Trophoblast cell (in vitro differentiated cells and primary cell): ENCODE measurements at regions not wholly inside any gene's neighbourhood (a gene's known extent, or its start where the extent isn't known, plus 50 kb on each side); places are given as distances from the start of the nearest gene placed in this dataset.

Source experiments
- DNase-seq, 2 donors: peaks; one replicate each; pipeline ENCODE4 v3.0.0-alpha.2; 2016
- H2AFZ ChIP-seq: 2 replicates; pipeline ENCODE4 v1.6.1; 2013; ENCODE audit warnings: low read length, moderate library complexity, mild to moderate bottlenecking; ENCODE audit not compliant: insufficient read depth, poor library complexity
- H2AK5ac ChIP-seq: 2 replicates; pipeline ENCODE4 v1.6.1; 2013; ENCODE audit warnings: mild to moderate bottlenecking, low read length
- H2BK120ac ChIP-seq: 2 replicates; pipeline ENCODE4 v1.6.1; 2013; ENCODE audit warnings: low read length, mild to moderate bottlenecking, moderate library complexity; ENCODE audit not compliant: insufficient read depth, poor library complexity
- H2BK12ac ChIP-seq: 2 replicates; pipeline ENCODE4 v1.6.1; 2013; ENCODE audit warnings: mild to moderate bottlenecking, low read length, moderate library complexity
- H2BK5ac ChIP-seq: 2 replicates; pipeline ENCODE4 v1.6.1; 2013; ENCODE audit warnings: low read length, low read depth, moderate library complexity, mild to moderate bottlenecking; ENCODE audit not compliant: poor library complexity
- H3K14ac ChIP-seq: 2 replicates; pipeline ENCODE4 v1.6.1; 2013; ENCODE audit warnings: mild to moderate bottlenecking, low read length
- H3K18ac ChIP-seq: 2 replicates; pipeline ENCODE4 v1.6.1; 2013; ENCODE audit warnings: mild to moderate bottlenecking, low read length
- H3K23ac ChIP-seq: 2 replicates; pipeline ENCODE4 v1.6.1; 2013; ENCODE audit warnings: low read length
- H3K27ac ChIP-seq: 2 replicates; pipeline ENCODE4 v1.5.1; 2013; ENCODE audit warnings: low read depth, mild to moderate bottlenecking, inconsistent platforms, low read length, moderate library complexity
- H3K27me3 ChIP-seq: 2 replicates; pipeline ENCODE4 v1.6.1; 2013; ENCODE audit warnings: inconsistent platforms, mild to moderate bottlenecking, low read length, moderate library complexity; ENCODE audit not compliant: insufficient read depth
- H3K36me3 ChIP-seq, 2 experiments: 1 replicate in 1 of 2; 2 replicates in 1 of 2; pipeline ENCODE4 v1.6.1; 2013; ENCODE audit warnings: low read length in 2 of 2, mild to moderate bottlenecking in 2 of 2, moderate library complexity in 1 of 2; ENCODE audit not compliant: insufficient read depth in 2 of 2, control insufficient read depth in 1 of 2
- H3K4ac ChIP-seq: 2 replicates; pipeline ENCODE4 v1.6.1; 2013; ENCODE audit warnings: low read depth, mild to moderate bottlenecking, low read length, moderate library complexity
- H3K4me1 ChIP-seq, 2 experiments: 1 replicate in 1 of 2; 2 replicates in 1 of 2; pipeline ENCODE4 v1.6.1; 2013; ENCODE audit warnings: low read length in 2 of 2, mild to moderate bottlenecking in 2 of 2, moderate library complexity in 1 of 2; ENCODE audit not compliant: insufficient read depth in 2 of 2, control insufficient read depth in 1 of 2
- H3K4me2 ChIP-seq: 2 replicates; pipeline ENCODE4 v1.6.1; 2013; ENCODE audit warnings: inconsistent platforms, mild to moderate bottlenecking, low read length, moderate library complexity
- H3K4me3 ChIP-seq: 2 replicates; pipeline ENCODE4 v1.5.1; 2013; ENCODE audit warnings: mild to moderate bottlenecking, low read depth, low read length, inconsistent platforms
- H3K79me1 ChIP-seq: one replicate; pipeline ENCODE4 v1.6.1; 2013; ENCODE audit warnings: low read length
- H3K79me2 ChIP-seq: 2 replicates; pipeline ENCODE4 v1.6.1; 2013; ENCODE audit warnings: low read length, mild to moderate bottlenecking; ENCODE audit not compliant: control insufficient read depth, insufficient read depth, poor library complexity
- H3K9ac ChIP-seq: 2 replicates; pipeline ENCODE4 v1.6.1; 2013; ENCODE audit warnings: mild to moderate bottlenecking, low read length
- H3K9me3 ChIP-seq: 2 replicates; pipeline ENCODE4 v1.6.1; 2013; ENCODE audit warnings: low read depth, mild to moderate bottlenecking, control low read depth, inconsistent platforms, low read length; ENCODE audit not compliant: insufficient read depth
- H4K12ac ChIP-seq: 2 replicates; pipeline ENCODE4 v1.6.1; 2013; ENCODE audit warnings: low read depth, mild to moderate bottlenecking, low read length, moderate library complexity
- H4K8ac ChIP-seq: 2 replicates; pipeline ENCODE4 v1.6.1; 2013; ENCODE audit warnings: low read depth, mild to moderate bottlenecking, low read length, moderate library complexity
- H4K91ac ChIP-seq: one replicate; pipeline ENCODE4 v1.6.1; 2013; ENCODE audit warnings: low read depth, mild to moderate bottlenecking, low read length, moderate library complexity
- WGBS: extraction: QIAGEN DNeasy Blood & Tissue Kit; methylation state at CpG from one replicate; pipeline ENCODE4 v1.1.7; 2013; ENCODE audit warnings: missing lambda C conversion rate; ENCODE audit not compliant: insufficient read length, insufficient coverage; ENCODE audit errors: extremely low coverage; 5-methylcytosine and 5-hydroxymethylcytosine counted together

DNA sequence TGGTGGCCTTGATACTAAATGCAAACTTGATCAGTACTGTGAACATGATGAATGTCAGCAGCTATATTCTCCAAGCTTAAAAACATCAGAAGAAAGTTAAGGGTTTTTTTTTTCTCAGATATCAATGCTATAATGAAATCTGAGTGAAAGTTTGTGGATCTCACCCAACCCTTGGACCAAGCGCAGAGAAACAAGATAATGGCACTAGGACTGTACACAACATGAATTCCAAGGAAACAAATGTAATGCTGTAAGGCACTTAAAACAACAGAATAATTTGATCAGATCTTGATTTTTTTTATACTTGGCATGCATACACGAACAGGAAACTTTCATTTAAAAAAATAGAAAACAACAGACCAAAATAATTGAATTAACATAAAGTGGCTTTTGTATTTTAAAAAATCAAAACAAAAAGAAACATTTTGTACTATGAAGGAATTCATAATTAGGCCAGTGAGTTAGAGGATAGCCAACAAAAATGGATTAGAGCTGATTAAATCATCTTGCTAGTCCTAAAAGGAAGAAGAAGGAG lies 1154.0 kb upstream of the EYS start:
- Histone ChIP-seq H3K9ac (no peak overlapping the region), H2BK120ac (no peak overlapping the region), H2BK5ac (no peak overlapping the region), H3K18ac (no peak overlapping the region), H3K79me2 (no peaks in the 10 kb centered on the region), H4K12ac (no peak overlapping the region), H3K14ac (no peak overlapping the region), H3K9me3 (no peaks in the 10 kb centered on the region), H3K4me1 (no peaks in the 10 kb centered on the region), H3K27me3 (no peaks in the 10 kb centered on the region), H3K27ac (no peak overlapping the region), H3K4me3 (no peak overlapping the region), H2BK12ac (no peak overlapping the region), H3K23ac (no peak overlapping the region), H3K79me1 (no peaks in the 10 kb centered on the region), H4K8ac (no peak overlapping the region), H3K4ac (no peak overlapping the region), H2AK5ac (no peak overlapping the region), H3K36me3 (no peaks in the 10 kb centered on the region), H3K4me2 (no peak overlapping the region), H4K91ac (no peak overlapping the region), H2AFZ (no peak overlapping the region)
- no peak for DNase-seq
- no CpG with 5 or more reads among the region's 2 CpGs for WGBS

DNA sequence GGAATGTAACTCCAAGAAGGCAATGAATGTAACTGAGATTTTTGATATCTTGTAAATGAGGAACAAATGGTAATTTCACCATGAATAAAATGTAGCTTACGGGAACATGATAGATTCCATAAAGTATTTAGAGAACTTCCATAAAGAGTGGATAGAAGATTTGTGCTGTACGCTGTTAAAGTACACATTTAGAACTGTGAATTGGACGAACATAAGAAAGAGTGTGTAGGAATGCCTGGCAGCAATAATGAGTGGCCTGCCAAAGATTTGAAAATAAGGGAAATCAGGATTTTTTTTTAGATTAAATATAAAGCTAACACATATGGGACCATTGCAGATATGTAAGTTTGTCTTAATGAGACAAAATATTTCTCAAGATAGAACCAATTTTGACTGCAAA lies 1153.3 kb upstream of the EYS start:
- no peaks in the 10 kb centered on the region for H3K27me3 ChIP-seq
- H3K9me3 ChIP-seq: no peaks in the 10 kb centered on the region
- no peak overlapping the region for H2BK12ac ChIP-seq
- H3K4me1 ChIP-seq: no peaks in the 10 kb centered on the region
- no peak overlapping the region for H3K23ac ChIP-seq
- H2AK5ac ChIP-seq: no peak overlapping the region
- H4K91ac ChIP-seq: no peak overlapping the region
- no peak overlapping the region for H3K4ac ChIP-seq
- H3K4me2 ChIP-seq: no peak overlapping the region
- no peak overlapping the region for H4K8ac ChIP-seq
- H3K27ac ChIP-seq: no peak overlapping the region
- no peak overlapping the region for H2AFZ ChIP-seq
- no peak overlapping the region for H3K9ac ChIP-seq
- H4K12ac ChIP-seq: no peak overlapping the region
- H3K14ac ChIP-seq: no peak overlapping the region
- no peak overlapping the region for H3K4me3 ChIP-seq
- no peak overlapping the region for H2BK120ac ChIP-seq
- H3K36me3 ChIP-seq: no peaks in the 10 kb centered on the region
- H3K79me1 ChIP-seq: no peaks in the 10 kb centered on the region
- H2BK5ac ChIP-seq: no peak overlapping the region
- H3K18ac ChIP-seq: no peak overlapping the region
- no peaks in the 10 kb centered on the region for H3K79me2 ChIP-seq
- WGBS: no CpG with 5 or more reads among the region's 3 CpGs
- DNase-seq: no peak

DNA sequence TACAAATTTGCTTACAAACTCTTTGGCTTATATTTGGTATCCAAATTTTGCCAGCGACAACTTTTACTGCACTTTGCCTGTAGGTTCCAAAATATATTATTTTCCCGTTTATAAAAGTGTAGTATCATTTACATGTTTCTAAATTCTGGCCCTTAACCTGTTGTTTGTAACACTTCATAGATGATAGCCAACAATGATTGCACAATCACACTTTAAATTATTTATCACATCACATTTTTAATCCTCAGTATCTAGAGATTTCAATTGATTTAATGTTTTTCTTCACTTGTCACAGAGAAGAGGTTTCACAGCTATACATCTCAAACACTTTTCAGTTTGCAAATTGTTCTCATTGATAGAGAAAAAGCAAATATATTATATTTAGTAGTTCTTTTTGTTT lies 1151.2 kb upstream of the EYS start:
- Histone ChIP-seq H3K9me3 (no peaks in the 10 kb centered on the region), H3K23ac (no peak overlapping the region), H2BK12ac (no peak overlapping the region), H3K4me1 (no peaks in the 10 kb centered on the region), H3K4me3 (no peak overlapping the region), H3K14ac (no peak overlapping the region), H3K79me2 (no peaks in the 10 kb centered on the region), H3K79me1 (no peaks in the 10 kb centered on the region), H3K27ac (no peak overlapping the region), H3K36me3 (no peaks in the 10 kb centered on the region), H2BK5ac (no peak overlapping the region), H3K4ac (no peak overlapping the region), H2BK120ac (no peak overlapping the region), H3K9ac (no peak overlapping the region), H4K91ac (no peak overlapping the region), H4K8ac (no peak overlapping the region), H2AFZ (no peak overlapping the region), H3K27me3 (no peaks in the 10 kb centered on the region), H3K4me2 (no peak overlapping the region), H2AK5ac (no peak overlapping the region), H4K12ac (no peak overlapping the region), H3K18ac (no peak overlapping the region)
- no CpG with 5 or more reads among the region's 2 CpGs for WGBS
- DNase-seq: no peak

DNA sequence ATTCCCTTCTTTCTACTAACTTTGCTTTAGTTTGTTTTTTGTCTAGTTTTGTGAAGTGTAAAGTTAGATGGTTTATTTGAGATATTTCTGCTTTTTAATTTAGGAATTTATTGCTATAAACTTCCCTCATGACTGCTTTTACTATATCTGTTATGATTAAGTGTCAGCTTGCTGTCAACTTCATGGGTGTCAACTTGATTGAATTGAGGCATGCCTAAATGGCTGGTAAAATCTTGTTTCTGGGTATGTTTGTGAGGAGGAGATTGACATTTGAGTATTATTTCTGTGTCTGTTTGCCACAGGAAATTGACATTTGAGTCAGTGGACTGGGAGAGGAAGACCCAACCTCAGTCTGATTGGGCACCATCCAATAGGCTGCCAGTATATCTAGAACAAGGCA lies 1147.0 kb upstream of the EYS start:
- no peak overlapping the region for H2BK5ac ChIP-seq
- no peak overlapping the region for H4K91ac ChIP-seq
- H4K12ac ChIP-seq: no peak overlapping the region
- no peak overlapping the region for H2AK5ac ChIP-seq
- no peak overlapping the region for H3K18ac ChIP-seq
- H3K23ac ChIP-seq: no peak overlapping the region
- no peaks in the 10 kb centered on the region for H3K79me1 ChIP-seq
- H3K27ac ChIP-seq: no peak overlapping the region
- H4K8ac ChIP-seq: no peak overlapping the region
- H3K79me2 ChIP-seq: no peaks in the 10 kb centered on the region
- H3K27me3 ChIP-seq: no peaks in the 10 kb centered on the region
- no peak overlapping the region for H2AFZ ChIP-seq
- H2BK12ac ChIP-seq: no peak overlapping the region
- no peak overlapping the region for H2BK120ac ChIP-seq
- DNase-seq: no peak
- no peak overlapping the region for H3K4me2 ChIP-seq
- no peak overlapping the region for H3K9ac ChIP-seq
- no peak overlapping the region for H3K14ac ChIP-seq
- H3K4me3 ChIP-seq: no peak overlapping the region
- H3K36me3 ChIP-seq: no peaks in the 10 kb centered on the region
- H3K4ac ChIP-seq: no peak overlapping the region
- no peaks in the 10 kb centered on the region for H3K4me1 ChIP-seq
- H3K9me3 ChIP-seq: no peaks in the 10 kb centered on the region
